ENCODE measurements at regions not wholly inside any gene's neighbourhood (a gene's known extent, or its start where the extent isn't known, plus 50 kb on each side); places are given as distances from the start of the nearest gene placed in this dataset.

GRCh38 chr12:87368259-87368658, 660.9 kb downstream of the C12orf50 start:
- Histone ChIP-seq H2BK12ac (ENCODE audit: insufficient read length, low read depth, low read length) (no peak overlapping the region), H4K5ac (ENCODE audit: insufficient read length, low read depth, low read length) (no peak overlapping the region), H3K4me2 (ENCODE audit: insufficient read depth, insufficient read length, low read length) (no peak overlapping the region), H2BK20ac (ENCODE audit: low read depth, low read length, poor library complexity, severe bottlenecking) (no peak overlapping the region), H3K79me1 (ENCODE audit: insufficient read depth, low read depth, low read length, poor library complexity, severe bottlenecking) (no peaks in the 10 kb centered on the region), H3K4me1 (ENCODE audit: insufficient read depth, low read length) (no peaks in the 10 kb centered on the region), H4K20me1 (ENCODE audit: control insufficient read depth, insufficient read depth, insufficient read length) (no peaks in the 10 kb centered on the region), H3K9me3 (ENCODE audit: control insufficient read depth, low read depth, low read length) (no peaks in the 10 kb centered on the region), H3K9ac (ENCODE audit: extremely low read depth, insufficient read length, low read length) (no peak overlapping the region), H4K91ac (ENCODE audit: insufficient read length, low read depth, low read length) (no peak overlapping the region), H3T11ph (ENCODE audit: low read length) (no peak overlapping the region), H2BK5ac (ENCODE audit: insufficient read length, low read length) (no peak overlapping the region), H3K23me2 (ENCODE audit: insufficient read length, low read depth, low read length, poor library complexity, severe bottlenecking) (no peaks in the 10 kb centered on the region), H3K79me2 (ENCODE audit: insufficient read depth, low read length) (no peaks in the 10 kb centered on the region), H3K18ac (ENCODE audit: insufficient read length, low read depth, low read length) (no peak overlapping the region), H2AK5ac (ENCODE audit: insufficient read length, low read length) (no peak overlapping the region), H2BK120ac (ENCODE audit: low read depth, low read length, poor library complexity, severe bottlenecking) (no peak overlapping the region), H3K23ac (ENCODE audit: insufficient read length, low read depth, low read length) (no peak overlapping the region), H3K4ac (ENCODE audit: low read depth, low read length) (no peak overlapping the region), H3K14ac (ENCODE audit: insufficient read depth, low read length) (no peak overlapping the region), H3K27me3 (ENCODE audit: insufficient read depth, low read length) (no peaks in the 10 kb centered on the region), H2AFZ (ENCODE audit: low read length) (no peak overlapping the region), H3K27ac (ENCODE audit: insufficient read length, low read depth, low read length) (no peak overlapping the region), H4K8ac (replicated peaks; ENCODE audit: insufficient read length, low read depth, low read length) (no peak overlapping the region), H2BK15ac (ENCODE audit: low read depth, low read length) (no peak overlapping the region), H3K56ac (ENCODE audit: insufficient read length, low read depth, low read length) (no peak overlapping the region)
- no CpG with 5 or more reads among the region's 1 CpG for WGBS (ENCODE audit: extremely low coverage, insufficient read length, low lambda C conversion rate)
- no peaks in the 10 kb centered on the region for H3K27me3 Mint-ChIP-seq (ENCODE audit: low read depth)
- no peak overlapping the region for H3K27ac Mint-ChIP-seq
- no peak for DNase-seq
- no peaks in the 10 kb centered on the region for H3K4me1 Mint-ChIP-seq
- no peak overlapping the region for H3K4me3 Mint-ChIP-seq
- peaks cover 6 to 7% of the 10 kb centered on the region in 2 experiments; a peak in 3 of 5 replicates for H3K9me3 Mint-ChIP-seq
- no peak for TF ChIP-seq CTCF (conservative IDR thresholded peaks at IDR 0.05)
- H3K36me3 Mint-ChIP-seq (ENCODE audit: insufficient read depth in 1 of 3, low read depth in 3 of 3) = peaks cover 2 to 8% (median 8%) of the 10 kb centered on the region in 3 experiments; a peak in 4 of 7 replicates
